22Rv1 (cell line): ENCODE measurements at regions not wholly inside any gene's neighbourhood (a gene's known extent, or its start where the extent isn't known, plus 50 kb on each side); places are given as distances from the start of the nearest gene placed in this dataset.
A peak's percentile ranks its signal among the peaks of the same experiment; 100 is the strongest.

Experiments
- H3K27ac ChIP-seq: fragments of 450-650 bp; 2 replicates; pipeline ENCODE4 v1.5.1; 2017
- CTCF ChIP-seq: fragments of 450-650 bp; IDR thresholded peaks from 2 replicates; pipeline ENCODE4 v1.5.1; 2017; ENCODE audit warnings: mild to moderate bottlenecking
- ZFX ChIP-seq: fragments of 450-650 bp; IDR thresholded peaks from 2 replicates; pipeline ENCODE4 v1.6.1; 2017; ENCODE audit warnings: antibody characterized with exemption, borderline replicate concordance

DNA sequence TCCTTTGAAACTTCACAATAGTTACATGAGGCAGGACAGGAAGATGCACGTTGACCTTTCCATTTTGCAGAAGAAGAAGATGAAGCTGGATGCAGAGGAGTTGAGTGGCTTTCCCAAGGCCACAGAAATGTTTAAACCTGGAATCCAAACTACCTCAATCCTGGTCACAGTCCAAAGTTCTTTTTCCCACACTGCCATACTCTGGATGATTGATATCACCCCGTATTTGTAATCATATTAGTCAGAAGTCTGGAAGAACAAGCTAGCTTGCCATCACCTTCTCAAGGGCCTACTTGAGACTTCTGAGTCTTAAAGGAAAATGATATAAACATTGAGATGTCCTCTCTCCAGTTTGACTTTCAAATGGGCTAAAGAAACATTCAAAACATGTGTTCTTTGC is 190.1 kb downstream of the LNPK start:
- TF ChIP-seq CTCF (no peak), ZFX (no peak)

GRCh38 chr2:175808858-175809257 is 193.2 kb downstream of the LNPK start:
- no peak overlapping the region for H3K27ac ChIP-seq

More for the DNA sequence above, 190.1 kb downstream of the LNPK start:
- no peak overlapping the region for H3K27ac ChIP-seq

DNA sequence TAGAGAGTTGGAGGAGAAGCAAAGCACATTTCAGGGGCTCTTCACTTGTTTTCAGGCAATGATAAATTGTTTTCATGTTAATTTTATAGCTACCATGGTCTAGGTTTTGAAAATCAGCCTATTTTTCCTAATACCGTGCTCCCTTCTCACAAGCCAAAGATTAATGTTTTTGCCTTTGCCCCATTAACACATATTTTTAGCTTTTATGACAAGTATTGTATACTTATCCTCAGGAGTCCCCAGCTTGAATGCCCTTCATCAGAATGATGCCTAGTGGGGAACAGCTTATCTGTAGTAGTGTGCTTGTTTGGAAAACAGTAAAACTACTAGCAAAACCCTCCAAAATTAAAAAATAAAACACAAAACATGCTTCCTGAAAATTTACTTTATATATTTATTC is 194.0 kb downstream of the LNPK start:
- H3K27ac ChIP-seq, result no peak overlapping the region
- TF ChIP-seq CTCF (no peak), ZFX (no peak)

More at GRCh38 chr2:175808858-175809257, 193.2 kb downstream of the LNPK start:
- TF ChIP-seq CTCF, result no peak
- no peak for TF ChIP-seq ZFX

DNA sequence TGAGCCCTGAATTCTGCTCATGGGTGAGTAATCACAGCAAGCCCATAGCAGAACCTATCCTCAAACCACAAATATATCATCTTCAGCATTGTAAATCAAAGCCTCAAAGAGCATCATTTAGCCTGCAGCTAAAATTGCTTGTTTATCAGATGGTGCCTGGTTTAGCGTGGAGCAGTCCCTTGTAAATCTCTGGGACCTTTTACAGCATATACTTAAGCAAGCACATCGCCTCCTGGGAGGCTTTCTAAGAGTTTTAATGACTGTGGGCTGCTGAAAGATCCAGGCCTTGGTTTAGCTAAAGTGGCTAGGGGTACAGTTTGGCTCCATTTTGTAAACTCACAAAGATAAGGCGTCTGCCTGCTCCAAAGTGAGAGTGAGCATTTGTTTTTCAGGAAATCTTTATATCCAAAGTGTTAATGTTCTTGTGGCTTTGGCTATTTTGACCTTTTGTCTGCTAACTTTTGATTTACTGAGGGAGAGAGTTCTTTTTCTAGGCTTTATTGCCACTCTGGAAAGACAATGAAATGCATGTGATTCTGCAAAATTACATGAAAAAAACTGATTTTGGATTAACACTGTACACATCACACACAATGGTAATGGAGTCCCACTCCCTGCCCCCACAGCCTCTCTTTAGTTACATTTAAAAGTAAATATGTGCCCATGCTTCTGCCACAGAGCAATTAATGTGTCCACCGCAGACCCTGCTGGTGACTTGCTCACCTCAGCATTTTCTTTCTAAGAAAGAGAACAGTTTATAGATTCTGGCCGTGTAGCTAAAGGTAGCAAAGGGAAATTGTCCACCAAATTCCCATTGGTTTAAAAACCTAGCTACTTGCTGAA is 194.8 kb downstream of the LNPK start:
- no peak for TF ChIP-seq ZFX
- no peak for TF ChIP-seq CTCF
- H3K27ac ChIP-seq, result no peak overlapping the region

GRCh38 chr2:175806570-175806969 is 195.5 kb downstream of the LNPK start:
- no peak for TF ChIP-seq ZFX
- TF ChIP-seq CTCF, result no peak
- H3K27ac ChIP-seq, result peak overlapping the region; percentile 25; the same call in 1 of the 2 replicates

GRCh38 chr2:175806125-175806490 is 196.0 kb downstream of the LNPK start:
- TF ChIP-seq CTCF, result no peak
- TF ChIP-seq ZFX, result no peak
- peak overlapping the region; percentile 25; the same call in 1 of the 2 replicates for H3K27ac ChIP-seq

GRCh38 chr2:175805442-175806124 is 196.5 kb downstream of the LNPK start:
- peak overlapping the region; percentile 25; the same call in 1 of the 2 replicates for H3K27ac ChIP-seq
- TF ChIP-seq CTCF, result no peak
- TF ChIP-seq ZFX, result no peak
